ENCODE measurements at regions not wholly inside any gene's neighbourhood (a gene's known extent, or its start where the extent isn't known, plus 50 kb on each side); places are given as distances from the start of the nearest gene placed in this dataset.

DNA sequence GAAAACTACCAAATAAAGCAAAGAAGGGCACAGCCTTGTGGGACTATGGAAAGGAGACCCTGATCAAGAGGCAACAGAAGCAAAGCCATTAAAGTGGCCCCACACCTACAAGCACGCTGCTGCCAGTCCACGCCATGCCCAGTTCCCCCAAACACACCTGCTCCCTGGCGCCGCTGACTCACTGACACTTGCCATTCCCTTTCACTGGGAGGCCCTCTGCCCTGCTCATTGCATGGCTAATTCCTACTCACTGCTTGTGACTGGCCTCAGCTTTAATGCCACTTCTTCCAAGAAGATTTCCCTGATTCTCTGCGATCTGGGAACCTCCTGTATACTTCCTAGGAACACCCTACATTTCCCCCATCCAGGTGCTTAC lies 71.2 kb upstream of the TAF1L start:
- Histone ChIP-seq H3K79me2 (ENCODE audit: insufficient read depth, low read length) (no peaks in the 10 kb centered on the region), H3K9me2 (replicated peaks; ENCODE audit: insufficient read depth, low read length) (no peaks in the 10 kb centered on the region), H3K4me2 (ENCODE audit: low read depth, low read length, poor library complexity, severe bottlenecking) (no peak overlapping the region), H4K20me1 (ENCODE audit: low read depth, low read length) (no peaks in the 10 kb centered on the region), H3K36me3 (ENCODE audit: low read length) (no peaks in the 10 kb centered on the region), H3K27me3 (ENCODE audit: low read length) (no peaks in the 10 kb centered on the region), H3K27ac (ENCODE audit: low read depth, low read length) (no peak overlapping the region), H3K4me3 (ENCODE audit: insufficient read depth, low read length, poor library complexity, severe bottlenecking) (no peak overlapping the region), H3F3A (ENCODE audit: insufficient read depth) (no peaks in the 10 kb centered on the region), H2AFZ (ENCODE audit: low read depth, low read length, severe bottlenecking) (no peak overlapping the region), H3K9ac (ENCODE audit: low read length) (no peak overlapping the region), H3K9me3 (ENCODE audit: insufficient read depth, low read length) (no peaks in the 10 kb centered on the region)
- TF ChIP-seq, protein P1, sequence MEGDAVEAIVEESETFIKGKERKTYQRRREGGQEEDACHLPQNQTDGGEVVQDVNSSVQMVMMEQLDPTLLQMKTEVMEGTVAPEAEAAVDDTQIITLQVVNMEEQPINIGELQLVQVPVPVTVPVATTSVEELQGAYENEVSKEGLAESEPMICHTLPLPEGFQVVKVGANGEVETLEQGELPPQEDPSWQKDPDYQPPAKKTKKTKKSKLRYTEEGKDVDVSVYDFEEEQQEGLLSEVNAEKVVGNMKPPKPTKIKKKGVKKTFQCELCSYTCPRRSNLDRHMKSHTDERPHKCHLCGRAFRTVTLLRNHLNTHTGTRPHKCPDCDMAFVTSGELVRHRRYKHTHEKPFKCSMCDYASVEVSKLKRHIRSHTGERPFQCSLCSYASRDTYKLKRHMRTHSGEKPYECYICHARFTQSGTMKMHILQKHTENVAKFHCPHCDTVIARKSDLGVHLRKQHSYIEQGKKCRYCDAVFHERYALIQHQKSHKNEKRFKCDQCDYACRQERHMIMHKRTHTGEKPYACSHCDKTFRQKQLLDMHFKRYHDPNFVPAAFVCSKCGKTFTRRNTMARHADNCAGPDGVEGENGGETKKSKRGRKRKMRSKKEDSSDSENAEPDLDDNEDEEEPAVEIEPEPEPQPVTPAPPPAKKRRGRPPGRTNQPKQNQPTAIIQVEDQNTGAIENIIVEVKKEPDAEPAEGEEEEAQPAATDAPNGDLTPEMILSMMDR (IDR thresholded peaks at IDR 0.05; ENCODE audit: insufficient read depth, low read length, poor library complexity, severe bottlenecking), result no peak
- TF ChIP-seq EZH2phosphoT487 (conservative IDR thresholded peaks at IDR 0.05; ENCODE audit: low read length), result no peak

DNA sequence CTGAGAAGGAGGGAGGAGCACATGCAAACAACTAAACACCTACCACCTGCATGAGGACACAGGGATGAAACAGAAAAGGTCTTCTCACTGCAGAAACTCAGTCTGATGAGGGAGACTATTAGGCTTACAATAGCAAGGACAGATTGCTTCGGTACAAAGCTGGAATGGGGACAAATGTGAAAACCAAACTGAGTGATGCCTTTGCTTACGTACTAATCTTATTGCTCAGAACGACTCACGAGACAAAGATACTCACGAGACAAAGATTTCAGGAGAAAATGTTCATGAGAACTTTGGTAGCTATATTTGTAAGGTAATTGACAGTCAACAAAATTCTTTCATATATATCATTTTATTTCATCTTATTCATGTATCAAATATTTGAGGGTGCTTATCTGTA lies 71.9 kb upstream of the TAF1L start:
- Histone ChIP-seq H3K4me3 (ENCODE audit: insufficient read depth, low read length, poor library complexity, severe bottlenecking) (no peak overlapping the region), H3K9me2 (replicated peaks; ENCODE audit: insufficient read depth, low read length) (no peaks in the 10 kb centered on the region), H3K9me3 (ENCODE audit: insufficient read depth, low read length) (no peaks in the 10 kb centered on the region), H4K20me1 (ENCODE audit: low read depth, low read length) (no peaks in the 10 kb centered on the region), H3K9ac (ENCODE audit: low read length) (no peak overlapping the region), H3F3A (ENCODE audit: insufficient read depth) (no peaks in the 10 kb centered on the region), H3K27me3 (ENCODE audit: low read length) (no peaks in the 10 kb centered on the region), H2AFZ (ENCODE audit: low read depth, low read length, severe bottlenecking) (no peak overlapping the region), H3K27ac (ENCODE audit: low read depth, low read length) (no peak overlapping the region), H3K36me3 (ENCODE audit: low read length) (no peaks in the 10 kb centered on the region), H3K79me2 (ENCODE audit: insufficient read depth, low read length) (no peaks in the 10 kb centered on the region), H3K4me2 (ENCODE audit: low read depth, low read length, poor library complexity, severe bottlenecking) (no peak overlapping the region)
- TF ChIP-seq, protein P1 (IDR thresholded peaks at IDR 0.05; ENCODE audit: insufficient read depth, low read length, poor library complexity, severe bottlenecking), result no peak
- no peak for TF ChIP-seq EZH2phosphoT487 (conservative IDR thresholded peaks at IDR 0.05; ENCODE audit: low read length)

DNA sequence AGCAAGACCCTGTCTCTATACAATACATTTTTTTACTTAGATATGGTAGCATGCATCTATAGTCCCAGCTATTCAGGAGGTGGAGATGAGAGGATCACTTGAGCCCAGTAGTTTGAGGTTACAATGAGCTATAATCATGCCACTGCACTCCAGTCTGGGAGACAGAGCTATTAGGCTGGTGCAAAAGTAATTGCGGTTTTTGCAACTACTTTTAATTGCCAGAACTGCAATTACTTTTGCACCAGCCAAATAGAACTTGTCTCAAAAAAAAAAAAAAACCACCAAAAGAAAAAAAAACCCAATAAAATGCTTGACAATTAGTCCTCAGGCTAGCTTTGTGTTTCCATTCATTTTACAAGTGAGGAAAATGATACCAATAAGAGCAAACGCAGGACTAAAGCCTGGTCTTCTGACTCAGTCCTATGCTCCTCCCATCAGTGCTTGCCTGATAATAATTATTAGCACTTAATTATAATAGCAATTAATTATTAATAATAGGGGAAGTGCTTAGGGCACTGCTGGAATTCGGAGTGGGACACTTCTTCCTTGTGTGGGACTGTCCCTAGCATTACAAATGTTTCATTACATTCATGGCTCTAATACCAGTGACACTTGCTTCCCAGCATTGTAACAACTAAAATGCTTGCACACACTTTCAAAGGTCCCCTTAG lies 73.1 kb upstream of the TAF1L start:
- no peak overlapping the region for H3K9ac ChIP-seq (ENCODE audit: low read length)
- TF ChIP-seq EZH2phosphoT487 (conservative IDR thresholded peaks at IDR 0.05; ENCODE audit: low read length), result no peak
- TF ChIP-seq, protein P1 (IDR thresholded peaks at IDR 0.05; ENCODE audit: insufficient read depth, low read length, poor library complexity, severe bottlenecking), result no peak
- H3K27ac ChIP-seq (ENCODE audit: low read depth, low read length), result no peak overlapping the region
- no peaks in the 10 kb centered on the region for H3K9me3 ChIP-seq (ENCODE audit: insufficient read depth, low read length)
- no peaks in the 10 kb centered on the region for H3K79me2 ChIP-seq (ENCODE audit: insufficient read depth, low read length)
- H3K4me2 ChIP-seq (ENCODE audit: low read depth, low read length, poor library complexity, severe bottlenecking), result no peak overlapping the region
- no peaks in the 10 kb centered on the region for H4K20me1 ChIP-seq (ENCODE audit: low read depth, low read length)
- no peaks in the 10 kb centered on the region for H3K36me3 ChIP-seq (ENCODE audit: low read length)
- no peak overlapping the region for H2AFZ ChIP-seq (ENCODE audit: low read depth, low read length, severe bottlenecking)
- H3F3A ChIP-seq (ENCODE audit: insufficient read depth), result no peaks in the 10 kb centered on the region
- H3K9me2 ChIP-seq (replicated peaks; ENCODE audit: insufficient read depth, low read length), result no peaks in the 10 kb centered on the region
- H3K27me3 ChIP-seq (ENCODE audit: low read length), result no peaks in the 10 kb centered on the region
- H3K4me3 ChIP-seq (ENCODE audit: insufficient read depth, low read length, poor library complexity, severe bottlenecking), result no peak overlapping the region

All from SU-DHL-6 (cell line).